Astrocyte of the spinal cord (primary cell): ENCODE measurements at regions not wholly inside any gene's neighbourhood (a gene's known extent, or its start where the extent isn't known, plus 50 kb on each side); places are given as distances from the start of the nearest gene placed in this dataset.

Experiments used
- DNase-seq: peaks from one replicate; pipeline ENCODE4 v3.0.0; 2011; ENCODE audit warnings: low read depth, low spot score
- H3K4me3 ChIP-seq: 2 replicates; pipeline ENCODE4 v1.5.1; 2011; ENCODE audit warnings: low read depth, mild to moderate bottlenecking, low read length, moderate library complexity
- CTCF ChIP-seq: IDR thresholded peaks from 2 replicates; pipeline ENCODE4 v1.5.1; 2012; ENCODE audit warnings: low read depth, mild to moderate bottlenecking, low read length, inconsistent platforms
- in situ Hi-C: cut with HindIII; loops from 2 replicates; pipeline ENCODE4 v1.10.0; 2017; ENCODE audit warnings: low sequenced_read_pairs

- no peak for DNase-seq
- in situ Hi-C loops: no loop called here
- no peak overlapping the region for H3K4me3 ChIP-seq
- TF ChIP-seq CTCF: no peak
Observed at GRCh38 chr7:86326847-86327246, 316.9 kb upstream of the GRM3 start.

- in situ Hi-C loops: no loop called here
- H3K4me3 ChIP-seq: no peak overlapping the region
- TF ChIP-seq CTCF: no peak
- DNase-seq: no peak
Observed at GRCh38 chr7:86320889-86321288, 322.8 kb upstream of the GRM3 start.

- no peak for TF ChIP-seq CTCF
- in situ Hi-C loops: no loop called here
- H3K4me3 ChIP-seq: no peak overlapping the region
- DNase-seq: no peak
Observed at GRCh38 chr7:86320341-86320740, 323.4 kb upstream of the GRM3 start.

GRCh38 chr7:86313842-86314241 is 329.9 kb upstream of the GRM3 start:
- in situ Hi-C loops: no loop called here
- H3K4me3 ChIP-seq: no peak overlapping the region
- DNase-seq: no peak
- TF ChIP-seq CTCF: no peak

GRCh38 chr7:86301301-86301700 is 342.4 kb upstream of the GRM3 start:
- H3K4me3 ChIP-seq: no peak overlapping the region
- in situ Hi-C loops: no loop called here

GRCh38 chr7:86295526-86295925 is 348.2 kb upstream of the GRM3 start:
- H3K4me3 ChIP-seq: no peak overlapping the region
- in situ Hi-C loops: no loop called here
- DNase-seq: no peak
- no peak for TF ChIP-seq CTCF

More at GRCh38 chr7:86301301-86301700, 342.4 kb upstream of the GRM3 start:
- no peak for TF ChIP-seq CTCF
- no peak for DNase-seq

- DNase-seq: no peak
- in situ Hi-C loops: no loop called here
- no peak for TF ChIP-seq CTCF
- no peak overlapping the region for H3K4me3 ChIP-seq
Observed at GRCh38 chr7:86282014-86282682, 361.6 kb upstream of the GRM3 start.
